ENCODE measurements at regions not wholly inside any gene's neighbourhood (a gene's known extent, or its start where the extent isn't known, plus 50 kb on each side); places are given as distances from the start of the nearest gene placed in this dataset.

DNA sequence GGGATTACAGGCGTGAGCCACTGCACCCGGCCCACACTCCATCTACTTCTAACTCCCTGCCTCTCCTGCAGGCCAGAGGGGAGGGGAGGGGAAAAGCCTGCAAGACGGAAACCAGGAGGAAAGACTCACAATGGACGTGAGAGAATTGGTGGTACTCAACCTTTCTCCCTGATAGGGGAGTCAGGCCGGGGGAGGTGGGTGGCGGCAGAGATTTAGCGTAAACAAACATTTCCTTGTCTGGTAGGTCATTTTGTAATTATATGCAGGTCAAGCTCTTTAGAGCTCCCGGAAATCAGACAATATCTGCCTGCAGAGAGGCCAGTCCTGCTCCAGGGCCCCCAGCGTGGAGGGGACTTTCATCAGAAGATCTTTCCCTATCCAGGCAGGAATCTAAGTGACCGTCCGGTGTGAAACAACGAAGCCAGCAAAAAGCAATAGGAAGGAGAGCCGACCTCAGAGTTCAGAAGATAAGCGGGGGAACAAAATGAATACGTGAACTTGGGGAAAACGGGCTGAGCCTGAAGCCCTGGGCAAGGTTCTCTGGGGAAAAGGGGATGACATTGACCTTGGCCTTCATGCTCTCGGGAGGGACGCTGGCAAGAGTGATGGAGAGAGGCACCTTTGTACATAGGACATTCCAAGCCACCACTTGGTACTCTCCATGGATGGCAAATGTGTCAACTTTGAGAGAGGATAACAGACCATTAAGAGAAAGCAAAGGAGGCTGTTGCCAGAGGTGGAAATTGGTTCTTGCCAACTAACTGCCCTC, 62.3 kb downstream of the SPRING1 start:
- TF ChIP-seq, protein P1, sequence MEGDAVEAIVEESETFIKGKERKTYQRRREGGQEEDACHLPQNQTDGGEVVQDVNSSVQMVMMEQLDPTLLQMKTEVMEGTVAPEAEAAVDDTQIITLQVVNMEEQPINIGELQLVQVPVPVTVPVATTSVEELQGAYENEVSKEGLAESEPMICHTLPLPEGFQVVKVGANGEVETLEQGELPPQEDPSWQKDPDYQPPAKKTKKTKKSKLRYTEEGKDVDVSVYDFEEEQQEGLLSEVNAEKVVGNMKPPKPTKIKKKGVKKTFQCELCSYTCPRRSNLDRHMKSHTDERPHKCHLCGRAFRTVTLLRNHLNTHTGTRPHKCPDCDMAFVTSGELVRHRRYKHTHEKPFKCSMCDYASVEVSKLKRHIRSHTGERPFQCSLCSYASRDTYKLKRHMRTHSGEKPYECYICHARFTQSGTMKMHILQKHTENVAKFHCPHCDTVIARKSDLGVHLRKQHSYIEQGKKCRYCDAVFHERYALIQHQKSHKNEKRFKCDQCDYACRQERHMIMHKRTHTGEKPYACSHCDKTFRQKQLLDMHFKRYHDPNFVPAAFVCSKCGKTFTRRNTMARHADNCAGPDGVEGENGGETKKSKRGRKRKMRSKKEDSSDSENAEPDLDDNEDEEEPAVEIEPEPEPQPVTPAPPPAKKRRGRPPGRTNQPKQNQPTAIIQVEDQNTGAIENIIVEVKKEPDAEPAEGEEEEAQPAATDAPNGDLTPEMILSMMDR (IDR thresholded peaks at IDR 0.05; ENCODE audit: insufficient read depth, low read length) = no peak
- TF ChIP-seq POLR2AphosphoS5 (IDR thresholded peaks at IDR 0.05; ENCODE audit: low read depth) (no peak), GABPA (IDR thresholded peaks at IDR 0.05; ENCODE audit: low read depth) (no peak)

Measured in HL-60 (cell line).